ENCODE measurements at regions not wholly inside any gene's neighbourhood (a gene's known extent, or its start where the extent isn't known, plus 50 kb on each side); places are given as distances from the start of the nearest gene placed in this dataset.

DNA sequence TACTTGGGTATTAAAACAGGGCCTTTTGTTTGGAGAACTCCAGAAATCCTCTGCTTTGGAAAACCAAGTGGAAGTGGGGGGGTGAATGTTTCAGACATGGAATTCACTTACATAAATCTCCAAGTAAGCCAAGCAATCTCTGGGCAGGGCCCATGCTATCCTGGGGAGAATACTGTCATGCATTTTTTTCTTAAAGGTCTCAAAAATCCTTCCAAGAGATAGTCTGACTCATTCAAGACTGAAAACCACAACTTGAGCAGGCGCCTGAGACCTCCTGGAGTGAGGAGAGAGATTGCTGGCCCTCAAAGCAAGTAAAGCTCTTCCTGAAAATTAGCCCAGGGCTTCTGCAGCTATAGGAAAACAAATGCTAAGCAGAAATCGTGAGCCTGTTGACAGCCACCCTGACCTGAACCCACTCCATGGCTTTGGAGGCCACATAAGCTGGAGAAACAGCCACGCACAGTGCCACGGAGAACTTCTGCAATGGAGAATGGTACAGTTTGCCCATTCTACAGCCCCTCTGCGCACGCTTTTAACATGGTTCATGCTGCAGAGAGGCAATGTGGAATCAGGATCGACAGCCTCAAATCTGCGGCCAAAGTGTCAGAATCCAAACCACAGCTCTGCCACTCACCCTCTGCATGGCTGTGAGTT lies 203.1 kb upstream of the AUTS2 start:
- no peak for TF ChIP-seq POLR2A (IDR thresholded peaks at IDR 0.05)
- TF ChIP-seq, protein P1, sequence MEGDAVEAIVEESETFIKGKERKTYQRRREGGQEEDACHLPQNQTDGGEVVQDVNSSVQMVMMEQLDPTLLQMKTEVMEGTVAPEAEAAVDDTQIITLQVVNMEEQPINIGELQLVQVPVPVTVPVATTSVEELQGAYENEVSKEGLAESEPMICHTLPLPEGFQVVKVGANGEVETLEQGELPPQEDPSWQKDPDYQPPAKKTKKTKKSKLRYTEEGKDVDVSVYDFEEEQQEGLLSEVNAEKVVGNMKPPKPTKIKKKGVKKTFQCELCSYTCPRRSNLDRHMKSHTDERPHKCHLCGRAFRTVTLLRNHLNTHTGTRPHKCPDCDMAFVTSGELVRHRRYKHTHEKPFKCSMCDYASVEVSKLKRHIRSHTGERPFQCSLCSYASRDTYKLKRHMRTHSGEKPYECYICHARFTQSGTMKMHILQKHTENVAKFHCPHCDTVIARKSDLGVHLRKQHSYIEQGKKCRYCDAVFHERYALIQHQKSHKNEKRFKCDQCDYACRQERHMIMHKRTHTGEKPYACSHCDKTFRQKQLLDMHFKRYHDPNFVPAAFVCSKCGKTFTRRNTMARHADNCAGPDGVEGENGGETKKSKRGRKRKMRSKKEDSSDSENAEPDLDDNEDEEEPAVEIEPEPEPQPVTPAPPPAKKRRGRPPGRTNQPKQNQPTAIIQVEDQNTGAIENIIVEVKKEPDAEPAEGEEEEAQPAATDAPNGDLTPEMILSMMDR (IDR thresholded peaks at IDR 0.05) = no peak
